HCT116 (cell line): ENCODE measurements at regions not wholly inside any gene's neighbourhood (a gene's known extent, or its start where the extent isn't known, plus 50 kb on each side); places are given as distances from the start of the nearest gene placed in this dataset.
A peak's percentile ranks its signal among the peaks of the same experiment; 100 is the strongest.

Experiments
- ATAC-seq: fragments of 200-7000 bp; cut with Tn5 transposase; 2 replicates; pipeline ENCODE4 v1.9.1; 2020; ENCODE audit warnings: mild to moderate bottlenecking, moderate library complexity
- BruUV-seq: library from RNA; stranded (reverse); fragments of 400-500 nt; replicated peaks from 2 replicates; lab custom pipeline; 2021; lab: Mats Ljungman, UMichigan
- CTCF ChIA-PET: fragments of 300-600 bp; sonication (Branson Sonifier 250); formaldehyde crosslinking; loops from one replicate; lab custom pipeline; 2021; ENCODE audit warnings: antibody characterized with exemption; lab: Charles Lee
- POLR2A ChIA-PET: fragments of 300-600, 350-600 bp; sonication (Branson Sonifier 250); formaldehyde crosslinking; loops from one replicate; lab custom pipeline; 2021; ENCODE audit warnings: antibody characterized with exemption; lab: Charles Lee
- RAD21 ChIA-PET, 2 experiments: fragments of 300-600 bp; sonication (Branson Sonifier 250); formaldehyde crosslinking; loops; one replicate each; lab custom pipeline; 2023; ENCODE audit warnings: low total read pairs in 2 of 2; ENCODE audit not compliant: uncharacterized antibody in 2 of 2, unreplicated experiment in 2 of 2, low non-redundant PET in 1 of 2; lab: Charles Lee
- DNase-seq: peaks from one replicate; pipeline ENCODE4 v3.0.0-alpha.2; 2010; ENCODE audit warnings: low read depth, low spot score
- H2AFZ ChIP-seq: fragments of 200-600 bp; shearing (Covaris generic), sonication (generic); 2 replicates; pipeline ENCODE4 v1.6.1; 2017; ENCODE audit warnings: low read depth, mixed run types, mixed read lengths, antibody characterized with exemption, low read length; ENCODE audit not compliant: poor library complexity, severe bottlenecking
- H3K27ac ChIP-seq: 2 replicates; pipeline ENCODE4 v1.5.1; 2012; ENCODE audit warnings: low read depth, low read length
- H3K27me3 ChIP-seq: fragments of 200-600 bp; sonication (generic); 2 replicates; pipeline ENCODE4 v1.6.1; 2016; ENCODE audit warnings: mixed run types, low read length, mixed read lengths; ENCODE audit not compliant: insufficient read depth
- H3K36me3 ChIP-seq, 2 experiments: fragments of 200-500 bp in 1 of 2; fragments of 200-600 bp in 1 of 2; sonication (Bioruptor generic) in 1 of 2; sonication (generic) in 1 of 2; 2 replicates each; pipeline versions ENCODE4 v1.5.1 to v1.6.1; 2014 to 2016; ENCODE audit warnings: low read length in 2 of 2, inconsistent platforms in 1 of 2, mixed read lengths in 1 of 2, mixed run types in 1 of 2; ENCODE audit not compliant: insufficient read depth in 2 of 2, control insufficient read depth in 1 of 2
- H3K4me1 ChIP-seq, 2 experiments: fragments of 200-600 bp in 1 of 2; sonication (generic) in 1 of 2; 2 replicates each; pipeline versions ENCODE4 v1.5.1 to v1.6.1; 2012 to 2017; ENCODE audit warnings: low read length in 2 of 2, inconsistent platforms in 1 of 2, mild to moderate bottlenecking in 1 of 2, mixed read lengths in 1 of 2, mixed run types in 1 of 2, moderate library complexity in 1 of 2; ENCODE audit not compliant: insufficient read depth in 2 of 2, control insufficient read depth in 1 of 2
- H3K4me2 ChIP-seq: fragments of 200-600 bp; sonication (generic); 2 replicates; pipeline ENCODE4 v1.6.1; 2017; ENCODE audit warnings: mixed run types, low read length, mixed read lengths
- H3K4me3 ChIP-seq, 2 experiments: fragments of 200-600 bp in 1 of 2; sonication (generic) in 1 of 2; replicated peaks in 1 of 2; 2 replicates each; pipeline ENCODE4 v1.5.1; 2011 to 2016; ENCODE audit warnings: low read length in 2 of 2, control low read depth in 1 of 2, low read depth in 1 of 2, mild to moderate bottlenecking in 1 of 2, mixed read lengths in 1 of 2, mixed run types in 1 of 2
- H3K79me2 ChIP-seq: fragments of 200-600 bp; sonication (generic); 2 replicates; pipeline ENCODE4 v1.6.1; 2017; ENCODE audit warnings: mild to moderate bottlenecking, mixed run types, low read length, moderate library complexity, mixed read lengths; ENCODE audit not compliant: insufficient read depth
- H3K9ac ChIP-seq: fragments of 200-600 bp; sonication (generic); 2 replicates; pipeline ENCODE4 v1.6.1; 2016; ENCODE audit warnings: low read length, mixed read lengths
- H3K9me2 ChIP-seq: fragments of 200-600 bp; sonication (generic), shearing (Covaris generic); 2 replicates; pipeline ENCODE4 v1.6.1; 2017; ENCODE audit warnings: mixed run types, mild to moderate bottlenecking, moderate library complexity; ENCODE audit not compliant: insufficient read depth
- H3K9me3 ChIP-seq, 2 experiments: fragments of 200-500 bp in 1 of 2; fragments of 200-600 bp in 1 of 2; sonication (Bioruptor generic) in 1 of 2; sonication (generic) in 1 of 2; 2 replicates each; pipeline ENCODE4 v1.6.1; 2014 to 2017; ENCODE audit warnings: low read length in 2 of 2, mixed read lengths in 2 of 2, inconsistent platforms in 1 of 2, low read depth in 1 of 2, mild to moderate bottlenecking in 1 of 2, mixed run types in 1 of 2, moderate library complexity in 1 of 2; ENCODE audit not compliant: control insufficient read depth in 1 of 2, insufficient read depth in 1 of 2
- H4K20me1 ChIP-seq: fragments of 200-600 bp; sonication (generic), shearing (Covaris generic); 2 replicates; pipeline ENCODE4 v1.6.1; 2017; ENCODE audit warnings: mixed run types, mild to moderate bottlenecking, moderate library complexity; ENCODE audit not compliant: insufficient read depth
- EGR1 ChIP-seq: IDR thresholded peaks from 2 replicates; pipeline ENCODE4 v1.6.1; 2012; ENCODE audit warnings: low read depth
- EZH2 ChIP-seq: fragments of 200-600 bp; sonication (generic); IDR thresholded peaks from 2 replicates; pipeline ENCODE4 v1.6.1; 2017; ENCODE audit warnings: antibody characterized with exemption, mixed run types
- EZH2phosphoT487 ChIP-seq: fragments of 200-600 bp; IDR thresholded peaks from 2 replicates; pipeline ENCODE4 v1.6.1; 2018; ENCODE audit warnings: antibody characterized with exemption, borderline replicate concordance
- FOSL1 ChIP-seq: IDR thresholded peaks from 2 replicates; pipeline ENCODE4 v1.6.1; 2012; ENCODE audit warnings: low read depth
- POLR2A ChIP-seq: IDR thresholded peaks from 2 replicates; pipeline ENCODE4 v1.7.0; 2011; ENCODE audit warnings: borderline replicate concordance; ENCODE audit not compliant: insufficient read depth, insufficient read length; ENCODE audit errors: extremely low read depth
- SP1 ChIP-seq: IDR thresholded peaks from 2 replicates; pipeline ENCODE4 v1.6.1; 2012; ENCODE audit warnings: low read depth
- SRF ChIP-seq: IDR thresholded peaks from 2 replicates; pipeline ENCODE4 v1.6.1; 2012; ENCODE audit warnings: low read depth
- TCF7L2 ChIP-seq: IDR thresholded peaks from 2 replicates; pipeline ENCODE4 v1.7.0; 2011; ENCODE audit warnings: borderline replicate concordance, inconsistent platforms; ENCODE audit not compliant: insufficient read depth, insufficient read length; ENCODE audit errors: extremely low read depth
- YY1 ChIP-seq: IDR thresholded peaks from 2 replicates; pipeline ENCODE4 v1.6.1; 2011; ENCODE audit warnings: low read length, low read depth, moderate library complexity, mild to moderate bottlenecking; ENCODE audit not compliant: insufficient replicate concordance; ENCODE audit errors: extremely low read depth
- ZBTB33 ChIP-seq: IDR thresholded peaks from 2 replicates; pipeline ENCODE4 v1.6.1; 2011; ENCODE audit warnings: mild to moderate bottlenecking, low read length, moderate library complexity; ENCODE audit not compliant: insufficient replicate concordance; ENCODE audit errors: extremely low read depth
- ZFX ChIP-seq: fragments of 450-650 bp; IDR thresholded peaks from 2 replicates; pipeline ENCODE4 v1.6.1; 2017
- ZNF274 ChIP-seq: fragments of 200-500 bp; sonication (Bioruptor generic); IDR thresholded peaks from 2 replicates; pipeline ENCODE4 v1.6.1; 2014; ENCODE audit warnings: mild to moderate bottlenecking, low read depth, low read length, inconsistent platforms
- intact Hi-C: fragments of 100-400 bp; cut with micrococcal nuclease; formaldehyde crosslinking; loops from 2 replicates; pipeline ENCODE4 v1.10.0; 2022
- TF ChIP-seq, protein P1 (sequence below), 3 experiments: fragments of 200-600 bp in 1 of 3; sonication (generic) in 1 of 3; IDR thresholded peaks in 2 of 3; conservative IDR thresholded peaks in 1 of 3; 2 replicates each; pipeline ENCODE4 v1.5.1; 2012 to 2017; ENCODE audit warnings: low read depth in 2 of 3, low read length in 2 of 3, antibody characterized with exemption in 1 of 3, borderline replicate concordance in 1 of 3, control low read depth in 1 of 3, mild to moderate bottlenecking in 1 of 3, mixed read lengths in 1 of 3, mixed run types in 1 of 3, moderate library complexity in 1 of 3; ENCODE audit not compliant: insufficient read depth in 1 of 3
- TF ChIP-seq, protein P2 (sequence below): IDR thresholded peaks from 2 replicates; pipeline ENCODE4 v1.6.1; 2012
- TF ChIP-seq, protein P3 (sequence below): IDR thresholded peaks from 2 replicates; pipeline ENCODE4 v1.6.1; 2012

DNA sequence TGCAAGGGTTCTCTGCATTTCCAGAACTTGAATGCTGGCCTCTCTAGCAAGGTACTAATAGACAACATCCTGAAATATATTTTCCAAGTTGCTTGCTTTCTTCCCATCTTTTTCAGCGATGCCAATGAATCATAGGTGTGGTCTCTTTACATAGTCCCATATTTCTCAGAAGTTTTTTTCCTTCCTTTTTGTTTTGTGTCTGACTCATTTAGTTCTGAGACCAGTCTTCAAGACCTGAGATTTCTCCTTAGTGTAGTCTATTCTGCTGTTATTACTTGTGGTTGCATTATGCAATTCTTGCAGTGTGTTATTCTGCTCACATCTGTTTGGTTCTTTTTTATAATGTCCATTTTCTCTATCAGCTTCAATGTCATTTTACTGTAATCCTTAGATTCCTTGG, 1265.0 kb upstream of the ALCAM start:
- Histone ChIP-seq H2AFZ (peak overlapping the region; percentile 99), H3K27ac (no peak overlapping the region), H4K20me1 (no peaks in the 10 kb centered on the region; the same call in 1 of the 2 replicates), H3K36me3 (no peaks in the 10 kb centered on the region), H3K9ac (no peak overlapping the region), H3K9me3 (no peaks in the 10 kb centered on the region), H3K9me2 (no peaks in the 10 kb centered on the region), H3K79me2 (no peaks in the 10 kb centered on the region), H3K4me3 (no peak overlapping the region), H3K4me1 (peaks cover 0 to 3% of the 10 kb centered on the region in 2 experiments; a peak in 1 of 4 replicates), H3K27me3 (no peaks in the 10 kb centered on the region), H3K4me2 (no peak overlapping the region)
- ATAC-seq (no peak), DNase-seq (no peak)
- ChIA-PET POLR2A (no interaction called here), RAD21 (no interaction called here), CTCF (interaction anchor here (0.6 to 1.6 kb wide), 8 partner anchors 8 to 1267 kb away, joined by 3 to 5 read pairs (median 4); no protein-coding TSS in a partner anchor)
- no peak for TF ChIP-seq FOSL1
- TF ChIP-seq ZFX, result no peak
- no peak for TF ChIP-seq EZH2phosphoT487
- TF ChIP-seq YY1, result no peak
- TF ChIP-seq SP1, result no peak
- no TSS peak for BruUV-seq
- intact Hi-C loops, result loop anchor here (5.0 kb wide), 1 partner anchor 1266 kb away; the partner anchor contains the start of gene ALCAM

- POLR2A ChIA-PET, result no interaction called here
- CTCF ChIA-PET, result interaction anchor here (0.6 to 1.6 kb wide), 10 partner anchors 8 to 1266 kb away, joined by 3 to 5 read pairs (median 4); no protein-coding TSS in a partner anchor
- Histone ChIP-seq H3K9me3 (no peaks in the 10 kb centered on the region), H3K27me3 (no peaks in the 10 kb centered on the region), H3K27ac (no peak overlapping the region), H3K36me3 (no peaks in the 10 kb centered on the region), H2AFZ (peak overlapping the region; percentile 99), H3K4me2 (no peak overlapping the region), H3K4me3 (no peak overlapping the region), H3K4me1 (peaks cover 0 to 3% of the 10 kb centered on the region in 2 experiments; a peak in 1 of 4 replicates), H4K20me1 (no peaks in the 10 kb centered on the region; the same call in 1 of the 2 replicates), H3K9me2 (no peaks in the 10 kb centered on the region), H3K79me2 (no peaks in the 10 kb centered on the region), H3K9ac (no peak overlapping the region)
- RAD21 ChIA-PET, result no interaction called here
- DNase-seq (peak; percentile 45), ATAC-seq (peak; percentile 97)
- no TSS peak for BruUV-seq
- intact Hi-C loops, result loop anchor here (5.0 kb wide), 1 partner anchor 1265 kb away; the partner anchor contains the start of gene ALCAM
- TF ChIP-seq ZFX, result no peak
- TF ChIP-seq SP1, result no peak
- no peak for TF ChIP-seq POLR2A
- no peak for TF ChIP-seq EZH2
- no peak for TF ChIP-seq EZH2phosphoT487
- TF ChIP-seq, protein P1, sequence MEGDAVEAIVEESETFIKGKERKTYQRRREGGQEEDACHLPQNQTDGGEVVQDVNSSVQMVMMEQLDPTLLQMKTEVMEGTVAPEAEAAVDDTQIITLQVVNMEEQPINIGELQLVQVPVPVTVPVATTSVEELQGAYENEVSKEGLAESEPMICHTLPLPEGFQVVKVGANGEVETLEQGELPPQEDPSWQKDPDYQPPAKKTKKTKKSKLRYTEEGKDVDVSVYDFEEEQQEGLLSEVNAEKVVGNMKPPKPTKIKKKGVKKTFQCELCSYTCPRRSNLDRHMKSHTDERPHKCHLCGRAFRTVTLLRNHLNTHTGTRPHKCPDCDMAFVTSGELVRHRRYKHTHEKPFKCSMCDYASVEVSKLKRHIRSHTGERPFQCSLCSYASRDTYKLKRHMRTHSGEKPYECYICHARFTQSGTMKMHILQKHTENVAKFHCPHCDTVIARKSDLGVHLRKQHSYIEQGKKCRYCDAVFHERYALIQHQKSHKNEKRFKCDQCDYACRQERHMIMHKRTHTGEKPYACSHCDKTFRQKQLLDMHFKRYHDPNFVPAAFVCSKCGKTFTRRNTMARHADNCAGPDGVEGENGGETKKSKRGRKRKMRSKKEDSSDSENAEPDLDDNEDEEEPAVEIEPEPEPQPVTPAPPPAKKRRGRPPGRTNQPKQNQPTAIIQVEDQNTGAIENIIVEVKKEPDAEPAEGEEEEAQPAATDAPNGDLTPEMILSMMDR (IDR thresholded peaks at IDR 0.05 in 2 of 3, conservative IDR thresholded peaks at IDR 0.05 in 1 of 3; ENCODE audit: borderline replicate concordance in 1 of 3, insufficient read depth in 1 of 3, low read depth in 2 of 3, low read length in 2 of 3), result peak; percentile 35 to 74 (median 73); a peak in 5 of 6 replicates
- TF ChIP-seq FOSL1, result no peak
- TF ChIP-seq ZBTB33, result no peak
- no peak for TF ChIP-seq ZNF274
- TF ChIP-seq, protein P2, sequence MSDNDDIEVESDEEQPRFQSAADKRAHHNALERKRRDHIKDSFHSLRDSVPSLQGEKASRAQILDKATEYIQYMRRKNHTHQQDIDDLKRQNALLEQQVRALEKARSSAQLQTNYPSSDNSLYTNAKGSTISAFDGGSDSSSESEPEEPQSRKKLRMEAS, result peak; percentile 68
- TF ChIP-seq YY1, result no peak
- TF ChIP-seq SRF, result no peak
- TF ChIP-seq EGR1, result no peak
- TF ChIP-seq, protein P3, sequence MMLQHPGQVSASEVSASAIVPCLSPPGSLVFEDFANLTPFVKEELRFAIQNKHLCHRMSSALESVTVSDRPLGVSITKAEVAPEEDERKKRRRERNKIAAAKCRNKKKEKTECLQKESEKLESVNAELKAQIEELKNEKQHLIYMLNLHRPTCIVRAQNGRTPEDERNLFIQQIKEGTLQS, result no peak
- no peak for TF ChIP-seq TCF7L2
Measured at GRCh38 chr3:104102386-104102785, 1264.3 kb upstream of the ALCAM start.
